Peyer's patch (tissue), 4 donors: ENCODE measurements at regions not wholly inside any gene's neighbourhood (a gene's known extent, or its start where the extent isn't known, plus 50 kb on each side); places are given as distances from the start of the nearest gene placed in this dataset.

ENCODE experiments used
- POLR2A ChIP-seq, 2 donors: fragments of 450-650 bp; IDR thresholded peaks; one replicate each; pipeline ENCODE4 v1.5.1; 2017; ENCODE audit warnings: antibody characterized with exemption in 2 of 2, mild to moderate bottlenecking in 2 of 2, moderate library complexity in 2 of 2
- TF ChIP-seq, protein P1 (sequence below), 6 experiments: fragments of 450-650 bp in 4 of 6; fragments of 200-600 bp in 2 of 6; sonication (generic) in 1 of 6; IDR thresholded peaks; one replicate each; pipeline ENCODE4 v1.5.1; 2017 to 2019; ENCODE audit warnings: antibody characterized with exemption in 6 of 6, mild to moderate bottlenecking in 3 of 6, moderate library complexity in 1 of 6

DNA sequence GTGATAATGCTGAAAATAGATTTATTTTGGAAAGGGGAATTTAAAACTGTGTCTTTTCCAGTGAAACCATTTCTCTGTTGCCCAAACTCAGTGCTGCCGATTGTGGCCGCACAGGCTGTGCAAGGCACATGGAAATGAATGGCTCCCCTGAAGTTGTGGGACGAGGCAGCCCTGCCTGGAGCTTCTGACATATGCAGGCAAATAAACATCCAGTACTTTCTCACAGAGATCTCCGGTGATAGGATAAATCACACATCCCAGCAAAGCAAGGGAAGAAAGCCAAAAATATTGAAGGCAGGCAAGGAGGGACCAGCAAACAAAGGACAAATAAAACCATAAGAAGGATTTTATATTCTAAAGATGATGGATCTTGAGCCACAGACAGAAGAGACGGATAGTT is 464.5 kb downstream of the MTRR start:
- TF ChIP-seq, protein P1, sequence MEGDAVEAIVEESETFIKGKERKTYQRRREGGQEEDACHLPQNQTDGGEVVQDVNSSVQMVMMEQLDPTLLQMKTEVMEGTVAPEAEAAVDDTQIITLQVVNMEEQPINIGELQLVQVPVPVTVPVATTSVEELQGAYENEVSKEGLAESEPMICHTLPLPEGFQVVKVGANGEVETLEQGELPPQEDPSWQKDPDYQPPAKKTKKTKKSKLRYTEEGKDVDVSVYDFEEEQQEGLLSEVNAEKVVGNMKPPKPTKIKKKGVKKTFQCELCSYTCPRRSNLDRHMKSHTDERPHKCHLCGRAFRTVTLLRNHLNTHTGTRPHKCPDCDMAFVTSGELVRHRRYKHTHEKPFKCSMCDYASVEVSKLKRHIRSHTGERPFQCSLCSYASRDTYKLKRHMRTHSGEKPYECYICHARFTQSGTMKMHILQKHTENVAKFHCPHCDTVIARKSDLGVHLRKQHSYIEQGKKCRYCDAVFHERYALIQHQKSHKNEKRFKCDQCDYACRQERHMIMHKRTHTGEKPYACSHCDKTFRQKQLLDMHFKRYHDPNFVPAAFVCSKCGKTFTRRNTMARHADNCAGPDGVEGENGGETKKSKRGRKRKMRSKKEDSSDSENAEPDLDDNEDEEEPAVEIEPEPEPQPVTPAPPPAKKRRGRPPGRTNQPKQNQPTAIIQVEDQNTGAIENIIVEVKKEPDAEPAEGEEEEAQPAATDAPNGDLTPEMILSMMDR (IDR thresholded peaks at IDR 0.05) = no peak
- TF ChIP-seq POLR2A (IDR thresholded peaks at IDR 0.05) = no peak
